Lower leg skin (tissue), 3 donors: ENCODE measurements at regions not wholly inside any gene's neighbourhood (a gene's known extent, or its start where the extent isn't known, plus 50 kb on each side); places are given as distances from the start of the nearest gene placed in this dataset.

Experiments
- POLR2A ChIP-seq, 2 donors: fragments of 450-650 bp; IDR thresholded peaks; one replicate each; pipeline ENCODE4 v1.6.1; 2016 to 2017; ENCODE audit warnings: antibody characterized with exemption in 2 of 2, mild to moderate bottlenecking in 1 of 2, moderate library complexity in 1 of 2
- TF ChIP-seq, protein P1 (sequence below), 3 donors: fragments of 450-650 bp; IDR thresholded peaks; one replicate each; pipeline ENCODE4 v1.5.1; 2016; ENCODE audit warnings: antibody characterized with exemption in 3 of 3, mild to moderate bottlenecking in 3 of 3, moderate library complexity in 2 of 3

DNA sequence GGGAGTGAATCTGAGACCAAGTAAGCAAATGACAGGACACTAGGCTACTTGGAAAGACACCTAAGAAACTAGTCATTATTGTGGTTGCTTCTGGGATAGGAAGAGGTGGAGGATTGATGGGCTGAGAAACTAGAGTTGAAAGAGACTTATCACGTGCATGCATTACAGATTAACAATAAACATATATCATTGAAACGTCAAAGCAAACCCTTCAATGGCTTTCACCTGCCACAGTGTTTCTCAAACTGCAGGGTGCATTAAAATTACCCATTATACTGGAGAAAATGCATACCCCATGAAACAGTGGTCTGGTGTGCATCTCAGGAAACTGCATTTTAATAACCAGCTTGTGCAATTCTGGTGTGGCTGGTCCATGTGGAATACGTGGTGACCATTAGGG lies 318.8 kb downstream of the SMAD2 start:
- TF ChIP-seq, protein P1, sequence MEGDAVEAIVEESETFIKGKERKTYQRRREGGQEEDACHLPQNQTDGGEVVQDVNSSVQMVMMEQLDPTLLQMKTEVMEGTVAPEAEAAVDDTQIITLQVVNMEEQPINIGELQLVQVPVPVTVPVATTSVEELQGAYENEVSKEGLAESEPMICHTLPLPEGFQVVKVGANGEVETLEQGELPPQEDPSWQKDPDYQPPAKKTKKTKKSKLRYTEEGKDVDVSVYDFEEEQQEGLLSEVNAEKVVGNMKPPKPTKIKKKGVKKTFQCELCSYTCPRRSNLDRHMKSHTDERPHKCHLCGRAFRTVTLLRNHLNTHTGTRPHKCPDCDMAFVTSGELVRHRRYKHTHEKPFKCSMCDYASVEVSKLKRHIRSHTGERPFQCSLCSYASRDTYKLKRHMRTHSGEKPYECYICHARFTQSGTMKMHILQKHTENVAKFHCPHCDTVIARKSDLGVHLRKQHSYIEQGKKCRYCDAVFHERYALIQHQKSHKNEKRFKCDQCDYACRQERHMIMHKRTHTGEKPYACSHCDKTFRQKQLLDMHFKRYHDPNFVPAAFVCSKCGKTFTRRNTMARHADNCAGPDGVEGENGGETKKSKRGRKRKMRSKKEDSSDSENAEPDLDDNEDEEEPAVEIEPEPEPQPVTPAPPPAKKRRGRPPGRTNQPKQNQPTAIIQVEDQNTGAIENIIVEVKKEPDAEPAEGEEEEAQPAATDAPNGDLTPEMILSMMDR (IDR thresholded peaks at IDR 0.05), result no peak
- TF ChIP-seq POLR2A (IDR thresholded peaks at IDR 0.05), result no peak
